T-helper 2 cell treated with Interferon-gamma antibody and Interleukin-4, amounts not matched to agents 5 μg/mL and 100 μg/mL, for 36 hours (primary cell): ENCODE measurements at regions not wholly inside any gene's neighbourhood (a gene's known extent, or its start where the extent isn't known, plus 50 kb on each side); places are given as distances from the start of the nearest gene placed in this dataset.

Experiments
- DNase-seq: peaks from one replicate; pipeline ENCODE4 v3.0.0; 2021; ENCODE audit warnings: low spot score
- H3K27ac Mint-ChIP-seq: one replicate; pipeline ENCODE4 v1.8.0; 2021; ENCODE audit warnings: mild to moderate bottlenecking, mixed read lengths
- H3K27me3 Mint-ChIP-seq: one replicate; pipeline ENCODE4 v1.8.0; 2021; ENCODE audit warnings: low read depth, mixed read lengths
- H3K36me3 Mint-ChIP-seq: one replicate; pipeline ENCODE4 v1.8.0; 2021; ENCODE audit warnings: low read depth, mixed read lengths
- H3K4me1 Mint-ChIP-seq: one replicate; pipeline ENCODE4 v1.8.0; 2021; ENCODE audit warnings: low read depth, mixed read lengths
- H3K4me3 Mint-ChIP-seq: one replicate; pipeline ENCODE4 v1.8.0; 2022; ENCODE audit warnings: mild to moderate bottlenecking, moderate library complexity, mixed read lengths
- H3K9me3 Mint-ChIP-seq: one replicate; pipeline ENCODE4 v1.8.0; 2021; ENCODE audit warnings: mixed read lengths

DNA sequence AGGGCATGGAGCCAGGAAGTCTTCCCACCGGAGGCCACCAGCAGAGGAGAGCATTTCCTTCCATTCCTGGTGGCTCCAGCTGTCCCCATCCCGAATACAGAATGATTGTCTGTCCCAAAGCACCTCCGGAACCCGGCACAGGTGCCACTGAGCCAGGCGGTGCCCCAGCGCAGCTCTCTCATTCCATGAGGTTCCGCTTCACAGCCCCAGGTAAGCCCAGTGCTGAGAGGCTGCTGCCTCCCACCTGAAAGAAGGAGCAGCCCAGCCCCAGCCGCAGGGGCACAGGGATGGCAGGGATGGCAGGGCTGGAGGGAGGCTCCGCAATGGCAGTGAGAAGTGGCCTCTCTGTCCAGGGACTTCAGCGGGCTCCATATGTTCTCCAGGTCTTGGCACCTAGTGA lies 162.1 kb upstream of the TCERG1L start:
- Mint-ChIP-seq H3K27ac (no peak overlapping the region), H3K9me3 (no peaks in the 10 kb centered on the region), H3K4me3 (no peak overlapping the region), H3K36me3 (no peaks in the 10 kb centered on the region), H3K4me1 (no peaks in the 10 kb centered on the region), H3K27me3 (no peaks in the 10 kb centered on the region)
- no peak for DNase-seq

DNA sequence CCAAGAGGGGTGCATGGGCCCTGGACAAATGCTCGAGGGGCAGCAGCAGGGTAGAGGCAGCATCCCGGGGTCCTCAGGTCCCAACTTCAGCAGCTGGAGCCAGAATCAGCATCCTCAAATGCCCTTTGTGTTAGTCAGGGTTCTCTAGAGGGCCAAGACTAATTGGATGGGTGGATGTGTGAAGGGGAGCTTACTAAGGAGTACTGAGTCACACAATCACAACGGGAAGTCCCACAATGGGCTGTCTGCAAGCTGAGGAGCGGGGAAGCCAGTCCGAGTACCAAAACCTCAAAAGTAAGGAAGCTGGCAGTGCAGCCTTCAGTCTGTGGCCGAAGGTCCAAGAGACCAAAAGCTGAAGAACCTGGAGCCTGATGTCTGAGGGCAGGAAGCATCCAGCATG lies 162.9 kb upstream of the TCERG1L start:
- no peak for DNase-seq
- H3K27me3 Mint-ChIP-seq = no peaks in the 10 kb centered on the region
- H3K4me1 Mint-ChIP-seq = no peaks in the 10 kb centered on the region
- no peaks in the 10 kb centered on the region for H3K9me3 Mint-ChIP-seq
- H3K36me3 Mint-ChIP-seq = no peaks in the 10 kb centered on the region
- no peak overlapping the region for H3K4me3 Mint-ChIP-seq
- no peak overlapping the region for H3K27ac Mint-ChIP-seq

- no peaks in the 10 kb centered on the region for H3K4me1 Mint-ChIP-seq
- H3K27me3 Mint-ChIP-seq = no peaks in the 10 kb centered on the region
Measured at GRCh38 chr10:131475043-131475442, 163.5 kb upstream of the TCERG1L start.

DNA sequence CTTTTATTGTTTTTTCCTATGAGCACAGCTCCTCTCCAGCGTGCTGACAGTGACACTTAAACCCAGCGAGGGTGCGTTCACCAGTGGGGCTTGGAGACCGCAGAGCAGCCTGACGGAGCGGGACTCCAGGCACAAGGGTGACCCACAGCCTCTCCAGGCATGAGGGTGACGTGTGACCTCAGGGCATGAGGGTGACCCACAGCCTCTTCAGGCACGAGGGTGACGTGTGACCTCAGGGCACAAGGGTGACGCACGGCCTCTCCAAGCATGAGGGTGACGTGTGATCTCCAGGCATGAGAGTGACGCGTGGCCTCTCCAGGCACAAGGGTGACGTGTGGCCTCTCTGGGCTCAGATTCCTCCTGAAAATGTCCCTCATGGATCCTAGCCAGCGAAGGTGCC lies 164.3 kb upstream of the TCERG1L start:
- no peaks in the 10 kb centered on the region for H3K27me3 Mint-ChIP-seq
- no peaks in the 10 kb centered on the region for H3K9me3 Mint-ChIP-seq
- H3K4me1 Mint-ChIP-seq = no peaks in the 10 kb centered on the region
- no peak overlapping the region for H3K4me3 Mint-ChIP-seq
- H3K36me3 Mint-ChIP-seq = no peaks in the 10 kb centered on the region
- DNase-seq = no peak
- no peak overlapping the region for H3K27ac Mint-ChIP-seq

More at GRCh38 chr10:131475043-131475442, 163.5 kb upstream of the TCERG1L start:
- DNase-seq = no peak
- H3K9me3 Mint-ChIP-seq = no peaks in the 10 kb centered on the region
- no peak overlapping the region for H3K27ac Mint-ChIP-seq
- H3K4me3 Mint-ChIP-seq = no peak overlapping the region
- H3K36me3 Mint-ChIP-seq = no peaks in the 10 kb centered on the region

DNA sequence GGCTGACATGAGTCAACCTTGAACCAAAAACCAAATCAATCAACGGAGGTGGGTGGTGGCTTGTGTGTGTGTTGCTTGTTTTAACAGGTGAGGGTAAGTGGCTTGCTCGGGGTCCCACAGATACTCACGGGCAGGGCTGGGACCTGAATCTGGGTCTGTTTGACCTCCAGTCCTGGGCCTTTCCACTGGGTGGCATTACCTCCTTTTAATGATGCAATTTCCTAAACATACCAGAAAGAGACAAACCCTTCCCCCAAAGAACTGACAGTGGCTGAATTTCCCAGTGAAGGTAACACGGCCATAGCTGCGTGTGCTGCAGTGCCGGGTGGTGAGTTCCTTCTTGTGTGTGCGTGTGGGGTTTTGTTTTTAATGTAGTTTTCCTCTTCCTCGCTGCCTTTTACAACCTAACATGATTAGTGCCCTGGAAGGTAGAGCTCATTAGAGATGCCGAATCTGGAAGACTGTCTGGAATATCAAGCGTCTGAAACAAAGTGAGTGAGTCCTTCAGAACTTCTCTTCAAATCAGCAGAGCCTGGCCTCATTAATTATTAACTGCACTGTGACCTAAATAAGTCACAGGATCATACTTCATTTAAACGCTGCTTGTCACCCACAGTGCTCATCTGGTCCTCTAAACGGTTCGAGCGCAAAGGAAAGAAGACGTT lies 166.1 kb upstream of the TCERG1L start:
- Mint-ChIP-seq H3K36me3 (no peaks in the 10 kb centered on the region), H3K4me3 (no peak overlapping the region), H3K27ac (no peak overlapping the region), H3K27me3 (no peaks in the 10 kb centered on the region), H3K4me1 (no peaks in the 10 kb centered on the region), H3K9me3 (no peaks in the 10 kb centered on the region)
- no peak for DNase-seq

- no peaks in the 10 kb centered on the region for H3K27me3 Mint-ChIP-seq
- no peaks in the 10 kb centered on the region for H3K4me1 Mint-ChIP-seq
- peaks cover 7% of the 10 kb centered on the region for H3K9me3 Mint-ChIP-seq
- no peak for DNase-seq
- H3K36me3 Mint-ChIP-seq = no peaks in the 10 kb centered on the region
- no peak overlapping the region for H3K4me3 Mint-ChIP-seq
- H3K27ac Mint-ChIP-seq = no peak overlapping the region
Measured at GRCh38 chr10:131478377-131478989, 167.0 kb upstream of the TCERG1L start.

DNA sequence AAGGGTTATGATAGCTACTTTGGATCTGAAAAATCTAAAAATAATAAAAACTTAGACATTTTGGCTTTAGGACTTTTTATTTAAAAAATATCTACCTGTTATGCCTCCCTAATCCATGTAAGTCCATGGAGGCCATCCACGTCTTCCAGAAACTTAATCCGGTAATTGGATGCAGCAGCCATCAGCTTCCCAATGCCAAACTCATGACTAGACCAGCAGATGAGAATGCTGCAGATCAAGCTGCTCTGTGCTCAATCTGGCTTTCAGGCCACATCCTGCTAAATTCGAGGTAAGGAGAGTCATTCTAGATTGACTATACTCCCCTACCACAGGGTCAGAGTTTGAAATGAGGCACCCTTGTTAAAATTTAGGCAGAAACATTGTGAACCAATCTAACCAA lies 168.5 kb upstream of the TCERG1L start:
- Mint-ChIP-seq H3K4me3 (no peak overlapping the region), H3K27me3 (no peaks in the 10 kb centered on the region)
- no peak for DNase-seq

GRCh38 chr10:131480861-131481260 lies 169.3 kb upstream of the TCERG1L start:
- Mint-ChIP-seq H3K4me1 (no peaks in the 10 kb centered on the region), H3K36me3 (no peaks in the 10 kb centered on the region), H3K9me3 (peaks cover 7% of the 10 kb centered on the region), H3K27me3 (no peaks in the 10 kb centered on the region), H3K27ac (no peak overlapping the region), H3K4me3 (no peak overlapping the region)
- DNase-seq = no peak

More for the DNA sequence above, 168.5 kb upstream of the TCERG1L start:
- H3K4me1 Mint-ChIP-seq = no peaks in the 10 kb centered on the region
- peaks cover 7% of the 10 kb centered on the region for H3K9me3 Mint-ChIP-seq
- no peak overlapping the region for H3K27ac Mint-ChIP-seq
- no peaks in the 10 kb centered on the region for H3K36me3 Mint-ChIP-seq

- no peak overlapping the region for H3K27ac Mint-ChIP-seq
- no peaks in the 10 kb centered on the region for H3K27me3 Mint-ChIP-seq
- peaks cover 15% of the 10 kb centered on the region for H3K9me3 Mint-ChIP-seq
- no peak overlapping the region for H3K4me3 Mint-ChIP-seq
- H3K36me3 Mint-ChIP-seq = no peaks in the 10 kb centered on the region
- no peak for DNase-seq
- no peaks in the 10 kb centered on the region for H3K4me1 Mint-ChIP-seq
Measured at GRCh38 chr10:131485732-131486131, 174.2 kb upstream of the TCERG1L start.

DNA sequence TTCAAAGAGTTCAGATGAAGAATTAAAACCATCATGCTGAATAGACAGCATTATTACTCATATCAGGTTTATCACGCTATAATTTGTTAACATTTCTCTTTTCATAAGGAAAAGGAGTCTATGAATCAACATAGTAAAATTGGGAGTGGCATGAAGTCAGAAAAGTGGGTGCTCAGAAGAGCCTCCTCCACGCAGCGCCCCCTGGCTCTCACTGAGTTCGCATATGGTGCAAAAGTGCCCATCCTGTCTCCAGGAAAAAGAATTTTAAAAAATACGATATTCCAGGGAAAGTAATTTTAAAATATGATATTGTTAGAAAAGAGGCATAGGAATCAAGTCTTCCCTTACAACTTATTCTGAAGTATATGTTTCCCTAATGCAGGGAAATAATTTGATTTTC lies 176.3 kb upstream of the TCERG1L start:
- no peaks in the 10 kb centered on the region for H3K27me3 Mint-ChIP-seq
- no peak overlapping the region for H3K4me3 Mint-ChIP-seq
- H3K27ac Mint-ChIP-seq = no peak overlapping the region
- no peaks in the 10 kb centered on the region for H3K36me3 Mint-ChIP-seq
- peaks cover 15% of the 10 kb centered on the region for H3K9me3 Mint-ChIP-seq
- no peak for DNase-seq
- H3K4me1 Mint-ChIP-seq = no peaks in the 10 kb centered on the region

DNA sequence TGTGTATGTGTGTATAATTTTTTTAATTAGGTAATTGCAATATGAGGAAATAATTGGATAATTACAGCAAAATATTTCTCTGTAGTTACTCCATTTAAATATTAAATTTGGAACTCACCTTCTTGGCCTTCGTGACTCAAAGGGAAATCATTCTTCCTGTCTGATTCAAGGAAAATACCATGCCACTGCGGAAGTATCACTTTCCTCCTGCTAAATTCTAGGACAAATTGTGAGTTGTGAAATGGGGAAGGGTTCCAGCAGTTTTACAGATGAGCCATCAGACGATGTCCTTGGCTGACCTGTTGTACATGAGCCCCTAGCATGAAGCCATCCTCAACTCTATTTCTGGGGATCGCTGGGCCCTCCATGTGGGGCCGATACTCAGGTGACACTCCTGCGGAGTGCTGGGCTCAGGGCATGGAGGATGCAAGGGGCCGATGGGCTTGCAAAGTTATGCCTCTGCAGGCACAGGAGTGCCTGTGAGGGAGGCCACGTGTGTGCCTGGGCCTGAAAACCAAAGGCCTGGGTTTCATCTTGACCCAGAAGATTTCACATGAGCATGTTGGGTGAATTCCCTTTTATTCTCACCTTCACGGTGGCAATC lies 179.6 kb upstream of the TCERG1L start:
- no peaks in the 10 kb centered on the region for H3K27me3 Mint-ChIP-seq
- H3K4me1 Mint-ChIP-seq = no peaks in the 10 kb centered on the region
- DNase-seq = no peak
- no peak overlapping the region for H3K27ac Mint-ChIP-seq
- H3K4me3 Mint-ChIP-seq = no peak overlapping the region
- H3K9me3 Mint-ChIP-seq = peaks cover 11% of the 10 kb centered on the region
- H3K36me3 Mint-ChIP-seq = no peaks in the 10 kb centered on the region

GRCh38 chr10:131492211-131492857 lies 180.8 kb upstream of the TCERG1L start:
- Mint-ChIP-seq H3K9me3 (peaks cover 3% of the 10 kb centered on the region), H3K27ac (no peak overlapping the region), H3K36me3 (no peaks in the 10 kb centered on the region), H3K27me3 (no peaks in the 10 kb centered on the region), H3K4me3 (no peak overlapping the region), H3K4me1 (no peaks in the 10 kb centered on the region)
- DNase-seq = no peak

- H3K36me3 Mint-ChIP-seq = no peaks in the 10 kb centered on the region
- no peak for DNase-seq
- no peak overlapping the region for H3K4me3 Mint-ChIP-seq
- H3K27me3 Mint-ChIP-seq = no peaks in the 10 kb centered on the region
- H3K4me1 Mint-ChIP-seq = no peaks in the 10 kb centered on the region
- peaks cover 3% of the 10 kb centered on the region for H3K9me3 Mint-ChIP-seq
- H3K27ac Mint-ChIP-seq = no peak overlapping the region
Measured at GRCh38 chr10:131493432-131493831, 181.9 kb upstream of the TCERG1L start.

- Mint-ChIP-seq H3K4me1 (no peaks in the 10 kb centered on the region), H3K4me3 (no peak overlapping the region), H3K27ac (no peak overlapping the region), H3K9me3 (peaks cover 3% of the 10 kb centered on the region), H3K27me3 (no peaks in the 10 kb centered on the region), H3K36me3 (no peaks in the 10 kb centered on the region)
- no peak for DNase-seq
Measured at GRCh38 chr10:131494451-131494850, 182.9 kb upstream of the TCERG1L start.
